Activated naive CD8-positive, alpha-beta T cell treated with anti-CD3 and anti-CD28 coated beads, Interleukin-2, amount 10 ng/mL, durations not matched to agents 7 days and 5 days (primary cell): ENCODE measurements at regions not wholly inside any gene's neighbourhood (a gene's known extent, or its start where the extent isn't known, plus 50 kb on each side); places are given as distances from the start of the nearest gene placed in this dataset.

Experiments
- ATAC-seq: fragments of 150-1000 bp; cut with Tn5 transposase; one replicate; pipeline ENCODE4 v1.10.0; 2021; ENCODE audit warnings: low read depth, moderate library complexity
- POLR2A ChIA-PET: fragments of 350-600 bp; sonication (Branson Sonifier 250); formaldehyde crosslinking; loops from one replicate; lab custom pipeline; 2021; ENCODE audit warnings: antibody characterized with exemption; lab: Charles Lee
- DNase-seq: peaks from one replicate; pipeline ENCODE4 v3.0.0; 2021
- H3K27ac Mint-ChIP-seq: one replicate; pipeline ENCODE4 v1.8.0; 2022; ENCODE audit warnings: mild to moderate bottlenecking, mixed read lengths
- H3K27me3 Mint-ChIP-seq: one replicate; pipeline ENCODE4 v1.8.0; 2022; ENCODE audit warnings: mild to moderate bottlenecking, moderate library complexity, mixed read lengths
- H3K36me3 Mint-ChIP-seq: one replicate; pipeline ENCODE4 v1.8.0; 2021; ENCODE audit warnings: mild to moderate bottlenecking, mixed read lengths
- H3K4me1 Mint-ChIP-seq: one replicate; pipeline ENCODE4 v1.8.0; 2021; ENCODE audit warnings: mixed read lengths
- H3K4me3 Mint-ChIP-seq: one replicate; pipeline ENCODE4 v1.8.0; 2022; ENCODE audit warnings: mild to moderate bottlenecking, moderate library complexity, mixed read lengths
- H3K9me3 Mint-ChIP-seq: one replicate; pipeline ENCODE4 v1.8.0; 2021; ENCODE audit warnings: mixed read lengths

GRCh38 chr10:130434446-130435385, 298.5 kb downstream of the GLRX3 start:
- POLR2A ChIA-PET = no interaction called here

GRCh38 chr10:130435961-130436360, 299.8 kb downstream of the GLRX3 start:
- Mint-ChIP-seq H3K27ac (no peak overlapping the region), H3K4me1 (no peaks in the 10 kb centered on the region)
- POLR2A ChIA-PET = no interaction called here

More at GRCh38 chr10:130434446-130435385, 298.5 kb downstream of the GLRX3 start:
- Mint-ChIP-seq H3K27me3 (no peaks in the 10 kb centered on the region), H3K4me3 (no peak overlapping the region), H3K4me1 (no peaks in the 10 kb centered on the region), H3K27ac (no peak overlapping the region), H3K9me3 (peaks cover 1% of the 10 kb centered on the region), H3K36me3 (no peaks in the 10 kb centered on the region)
- DNase-seq = no peak
- ATAC-seq = no peak

GRCh38 chr10:130438861-130439260, 302.7 kb downstream of the GLRX3 start:
- DNase-seq = no peak
- H3K4me1 Mint-ChIP-seq = no peaks in the 10 kb centered on the region
- H3K36me3 Mint-ChIP-seq = no peaks in the 10 kb centered on the region
- no peak overlapping the region for H3K27ac Mint-ChIP-seq
- no peaks in the 10 kb centered on the region for H3K27me3 Mint-ChIP-seq
- POLR2A ChIA-PET = no interaction called here
- no peak overlapping the region for H3K4me3 Mint-ChIP-seq
- peaks cover 1% of the 10 kb centered on the region for H3K9me3 Mint-ChIP-seq
- ATAC-seq = no peak

More at GRCh38 chr10:130435961-130436360, 299.8 kb downstream of the GLRX3 start:
- no peak for ATAC-seq
- Mint-ChIP-seq H3K36me3 (no peaks in the 10 kb centered on the region), H3K27me3 (no peaks in the 10 kb centered on the region), H3K9me3 (peaks cover 1% of the 10 kb centered on the region), H3K4me3 (no peak overlapping the region)
- no peak for DNase-seq

- POLR2A ChIA-PET = no interaction called here
- Mint-ChIP-seq H3K4me1 (no peaks in the 10 kb centered on the region), H3K27me3 (no peaks in the 10 kb centered on the region), H3K36me3 (no peaks in the 10 kb centered on the region), H3K9me3 (peaks cover 1% of the 10 kb centered on the region), H3K27ac (no peak overlapping the region), H3K4me3 (no peak overlapping the region)
- ATAC-seq (no peak), DNase-seq (no peak)
Measured at GRCh38 chr10:130439766-130440165, 303.6 kb downstream of the GLRX3 start.

- Mint-ChIP-seq H3K4me1 (no peaks in the 10 kb centered on the region), H3K27ac (no peak overlapping the region), H3K27me3 (no peaks in the 10 kb centered on the region), H3K36me3 (no peaks in the 10 kb centered on the region), H3K9me3 (peaks cover 1% of the 10 kb centered on the region), H3K4me3 (no peak overlapping the region)
- ATAC-seq (no peak), DNase-seq (no peak)
- POLR2A ChIA-PET = no interaction called here
Measured at GRCh38 chr10:130440494-130440893, 304.3 kb downstream of the GLRX3 start.

- Mint-ChIP-seq H3K4me1 (no peaks in the 10 kb centered on the region), H3K9me3 (peaks cover 1% of the 10 kb centered on the region), H3K4me3 (no peak overlapping the region), H3K27me3 (no peaks in the 10 kb centered on the region), H3K27ac (no peak overlapping the region), H3K36me3 (no peaks in the 10 kb centered on the region)
- DNase-seq (no peak), ATAC-seq (no peak)
- POLR2A ChIA-PET = no interaction called here
Measured at GRCh38 chr10:130440971-130441370, 304.8 kb downstream of the GLRX3 start.

- H3K27me3 Mint-ChIP-seq = no peaks in the 10 kb centered on the region
- no peak overlapping the region for H3K27ac Mint-ChIP-seq
- no peaks in the 10 kb centered on the region for H3K4me1 Mint-ChIP-seq
- H3K36me3 Mint-ChIP-seq = no peaks in the 10 kb centered on the region
- no peaks in the 10 kb centered on the region for H3K9me3 Mint-ChIP-seq
- DNase-seq = no peak
- no peak for ATAC-seq
- POLR2A ChIA-PET = no interaction called here
- H3K4me3 Mint-ChIP-seq = no peak overlapping the region
Measured at GRCh38 chr10:130443066-130443465, 306.9 kb downstream of the GLRX3 start.

GRCh38 chr10:130453036-130453720, 317.0 kb downstream of the GLRX3 start:
- H3K4me3 Mint-ChIP-seq = no peak overlapping the region
- H3K27me3 Mint-ChIP-seq = peaks cover 2% of the 10 kb centered on the region

GRCh38 chr10:130453721-130454542, 317.7 kb downstream of the GLRX3 start:
- H3K27ac Mint-ChIP-seq = no peak overlapping the region
- no peaks in the 10 kb centered on the region for H3K9me3 Mint-ChIP-seq
- no peak overlapping the region for H3K4me3 Mint-ChIP-seq
- H3K4me1 Mint-ChIP-seq = no peaks in the 10 kb centered on the region
- no peaks in the 10 kb centered on the region for H3K36me3 Mint-ChIP-seq
- POLR2A ChIA-PET = no interaction called here
- peaks cover 2% of the 10 kb centered on the region for H3K27me3 Mint-ChIP-seq
- DNase-seq (no peak), ATAC-seq (no peak)

More at GRCh38 chr10:130453036-130453720, 317.0 kb downstream of the GLRX3 start:
- Mint-ChIP-seq H3K9me3 (no peaks in the 10 kb centered on the region), H3K27ac (no peak overlapping the region), H3K4me1 (no peaks in the 10 kb centered on the region), H3K36me3 (no peaks in the 10 kb centered on the region)
- ATAC-seq = no peak
- DNase-seq = no peak
- POLR2A ChIA-PET = no interaction called here

- Mint-ChIP-seq H3K27ac (no peak overlapping the region), H3K36me3 (no peaks in the 10 kb centered on the region), H3K4me1 (no peaks in the 10 kb centered on the region), H3K4me3 (no peak overlapping the region), H3K9me3 (no peaks in the 10 kb centered on the region), H3K27me3 (peaks cover 2% of the 10 kb centered on the region)
- DNase-seq (no peak), ATAC-seq (no peak)
- POLR2A ChIA-PET = no interaction called here
Measured at GRCh38 chr10:130454543-130455000, 318.4 kb downstream of the GLRX3 start.

- POLR2A ChIA-PET = no interaction called here
- no peak for DNase-seq
Measured at GRCh38 chr10:130455111-130455695, 319.0 kb downstream of the GLRX3 start.

GRCh38 chr10:130455791-130456190, 319.6 kb downstream of the GLRX3 start:
- H3K9me3 Mint-ChIP-seq = no peaks in the 10 kb centered on the region
- no peak overlapping the region for H3K4me3 Mint-ChIP-seq
- peaks cover 2% of the 10 kb centered on the region for H3K27me3 Mint-ChIP-seq
- no peaks in the 10 kb centered on the region for H3K4me1 Mint-ChIP-seq
- POLR2A ChIA-PET = no interaction called here
- ATAC-seq (no peak), DNase-seq (no peak)
- no peaks in the 10 kb centered on the region for H3K36me3 Mint-ChIP-seq
- no peak overlapping the region for H3K27ac Mint-ChIP-seq

More at GRCh38 chr10:130455111-130455695, 319.0 kb downstream of the GLRX3 start:
- Mint-ChIP-seq H3K4me1 (no peaks in the 10 kb centered on the region), H3K36me3 (no peaks in the 10 kb centered on the region), H3K27ac (no peak overlapping the region), H3K4me3 (no peak overlapping the region), H3K9me3 (no peaks in the 10 kb centered on the region), H3K27me3 (peaks cover 2% of the 10 kb centered on the region)
- no peak for ATAC-seq

- Mint-ChIP-seq H3K27me3 (peaks cover 2% of the 10 kb centered on the region), H3K36me3 (no peaks in the 10 kb centered on the region), H3K27ac (no peak overlapping the region), H3K4me3 (no peak overlapping the region), H3K9me3 (no peaks in the 10 kb centered on the region), H3K4me1 (no peaks in the 10 kb centered on the region)
- DNase-seq (no peak), ATAC-seq (no peak)
- POLR2A ChIA-PET = no interaction called here
Measured at GRCh38 chr10:130456616-130457015, 320.4 kb downstream of the GLRX3 start.
